Neuron (in vitro differentiated cells): ENCODE measurements at regions not wholly inside any gene's neighbourhood (a gene's known extent, or its start where the extent isn't known, plus 50 kb on each side); places are given as distances from the start of the nearest gene placed in this dataset.

Experiments used
- H2AFZ ChIP-seq: one replicate; pipeline ENCODE4 v1.6.1; 2013; ENCODE audit warnings: low read depth, mild to moderate bottlenecking, inconsistent platforms, low read length, moderate library complexity
- H3K27me3 ChIP-seq: one replicate; pipeline ENCODE4 v1.6.1; 2013; ENCODE audit warnings: low read length; ENCODE audit not compliant: insufficient read depth
- H3K36me3 ChIP-seq: one replicate; pipeline ENCODE4 v1.6.1; 2013; ENCODE audit warnings: low read length; ENCODE audit not compliant: insufficient read depth
- H3K4me1 ChIP-seq: one replicate; pipeline ENCODE4 v1.6.1; 2013; ENCODE audit warnings: low read length; ENCODE audit not compliant: insufficient read depth
- H3K4me3 ChIP-seq: 2 replicates; pipeline ENCODE4 v1.5.1; 2013; ENCODE audit warnings: mild to moderate bottlenecking, low read length, moderate library complexity
- H3K9me3 ChIP-seq: one replicate; pipeline ENCODE4 v1.6.1; 2013; ENCODE audit warnings: low read length

- Histone ChIP-seq H3K4me3 (no peak overlapping the region), H3K36me3 (no peaks in the 10 kb centered on the region), H2AFZ (no peak overlapping the region), H3K9me3 (no peaks in the 10 kb centered on the region), H3K27me3 (no peaks in the 10 kb centered on the region), H3K4me1 (no peaks in the 10 kb centered on the region)
These were observed 1001.9 kb upstream of the CDH10 start for GRCh38 chr5:25646421-25647341.

DNA sequence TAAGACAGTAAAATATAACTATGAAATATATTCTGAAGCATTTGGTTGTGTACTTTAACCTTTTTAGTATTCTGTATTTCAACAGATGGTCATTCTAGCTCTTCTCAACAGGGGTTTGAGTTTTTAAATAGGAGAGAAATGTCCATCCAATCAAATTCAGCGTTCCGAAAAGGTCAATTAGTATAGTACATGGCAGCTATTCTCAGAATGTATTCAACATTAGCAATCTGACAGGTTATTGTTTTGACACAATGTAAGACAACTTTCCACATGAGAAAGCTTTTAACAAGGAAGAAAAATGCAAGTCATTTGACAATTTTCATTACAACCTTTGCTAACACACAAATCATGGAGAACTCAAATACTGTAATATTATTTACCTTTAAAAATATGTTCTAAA lies 996.3 kb upstream of the CDH10 start:
- H3K4me1 ChIP-seq = peaks cover 6% of the 10 kb centered on the region
- H3K27me3 ChIP-seq = no peaks in the 10 kb centered on the region

GRCh38 chr5:25619273-25619672 lies 974.5 kb upstream of the CDH10 start:
- Histone ChIP-seq H3K4me3 (no peak overlapping the region), H3K9me3 (no peaks in the 10 kb centered on the region), H3K4me1 (peaks cover 2% of the 10 kb centered on the region), H3K36me3 (no peaks in the 10 kb centered on the region), H2AFZ (no peak overlapping the region), H3K27me3 (no peaks in the 10 kb centered on the region)

More for the DNA sequence above, 996.3 kb upstream of the CDH10 start:
- Histone ChIP-seq H2AFZ (no peak overlapping the region), H3K4me3 (no peak overlapping the region), H3K9me3 (no peaks in the 10 kb centered on the region), H3K36me3 (no peaks in the 10 kb centered on the region)

GRCh38 chr5:25618821-25619220 lies 974.0 kb upstream of the CDH10 start:
- Histone ChIP-seq H3K36me3 (no peaks in the 10 kb centered on the region), H3K9me3 (no peaks in the 10 kb centered on the region), H3K4me3 (no peak overlapping the region), H2AFZ (no peak overlapping the region), H3K27me3 (no peaks in the 10 kb centered on the region), H3K4me1 (peaks cover 2% of the 10 kb centered on the region)

DNA sequence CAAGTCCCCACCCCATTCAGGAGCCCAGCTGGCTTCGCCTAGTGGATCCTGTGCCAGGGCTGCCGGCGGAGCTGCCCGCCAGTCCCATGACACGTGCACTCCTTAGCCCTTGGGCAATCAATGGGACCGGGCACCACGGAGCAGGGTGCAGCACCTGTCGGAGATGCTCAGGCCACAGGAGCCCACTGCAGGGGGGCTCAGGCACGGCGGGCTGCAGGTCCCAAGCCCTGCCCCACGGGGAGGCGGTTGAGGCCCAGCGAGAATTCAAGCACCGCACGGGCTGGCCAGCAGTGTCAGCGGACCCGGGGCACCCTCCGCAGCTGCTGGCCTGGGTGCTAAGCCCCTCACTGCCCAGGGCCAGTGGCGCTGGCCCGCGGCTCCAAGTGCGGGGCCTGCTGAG lies 969.7 kb upstream of the CDH10 start:
- Histone ChIP-seq H3K9me3 (no peaks in the 10 kb centered on the region), H3K4me1 (peaks cover 2% of the 10 kb centered on the region)

DNA sequence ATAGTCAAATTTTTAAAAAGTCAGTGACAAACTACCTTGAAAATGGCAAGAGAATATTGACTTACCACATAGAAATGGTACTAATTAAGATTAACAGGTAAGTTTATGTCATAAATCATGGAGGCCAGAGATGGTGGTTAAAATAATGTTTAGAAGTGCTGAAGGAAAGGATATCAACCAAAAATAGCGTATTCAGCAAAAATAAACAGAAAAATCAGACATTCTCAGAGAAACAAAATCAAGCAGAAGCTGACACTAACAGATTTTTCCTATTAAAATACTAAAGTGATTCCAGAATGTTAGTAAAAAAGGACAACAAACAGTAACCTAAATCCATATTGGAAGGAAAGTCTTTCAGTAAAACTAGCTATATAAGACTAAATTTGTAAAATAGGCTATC lies 959.9 kb upstream of the CDH10 start:
- Histone ChIP-seq H3K36me3 (no peaks in the 10 kb centered on the region), H3K4me1 (no peaks in the 10 kb centered on the region), H3K4me3 (no peak overlapping the region), H2AFZ (no peak overlapping the region), H3K9me3 (no peaks in the 10 kb centered on the region), H3K27me3 (no peaks in the 10 kb centered on the region)

More for the DNA sequence above, 969.7 kb upstream of the CDH10 start:
- Histone ChIP-seq H3K4me3 (no peak overlapping the region), H3K36me3 (no peaks in the 10 kb centered on the region), H2AFZ (no peak overlapping the region), H3K27me3 (no peaks in the 10 kb centered on the region)

GRCh38 chr5:25579111-25579510 lies 934.3 kb upstream of the CDH10 start:
- H3K36me3 ChIP-seq = no peaks in the 10 kb centered on the region
- peaks cover 2% of the 10 kb centered on the region for H3K4me1 ChIP-seq
- H3K4me3 ChIP-seq = no peak overlapping the region
- H3K27me3 ChIP-seq = no peaks in the 10 kb centered on the region
- H2AFZ ChIP-seq = no peak overlapping the region
- no peaks in the 10 kb centered on the region for H3K9me3 ChIP-seq

GRCh38 chr5:25573691-25574090 lies 928.9 kb upstream of the CDH10 start:
- Histone ChIP-seq H3K4me1 (peaks cover 2% of the 10 kb centered on the region), H3K36me3 (no peaks in the 10 kb centered on the region), H3K27me3 (no peaks in the 10 kb centered on the region), H3K9me3 (no peaks in the 10 kb centered on the region), H2AFZ (no peak overlapping the region), H3K4me3 (no peak overlapping the region)

DNA sequence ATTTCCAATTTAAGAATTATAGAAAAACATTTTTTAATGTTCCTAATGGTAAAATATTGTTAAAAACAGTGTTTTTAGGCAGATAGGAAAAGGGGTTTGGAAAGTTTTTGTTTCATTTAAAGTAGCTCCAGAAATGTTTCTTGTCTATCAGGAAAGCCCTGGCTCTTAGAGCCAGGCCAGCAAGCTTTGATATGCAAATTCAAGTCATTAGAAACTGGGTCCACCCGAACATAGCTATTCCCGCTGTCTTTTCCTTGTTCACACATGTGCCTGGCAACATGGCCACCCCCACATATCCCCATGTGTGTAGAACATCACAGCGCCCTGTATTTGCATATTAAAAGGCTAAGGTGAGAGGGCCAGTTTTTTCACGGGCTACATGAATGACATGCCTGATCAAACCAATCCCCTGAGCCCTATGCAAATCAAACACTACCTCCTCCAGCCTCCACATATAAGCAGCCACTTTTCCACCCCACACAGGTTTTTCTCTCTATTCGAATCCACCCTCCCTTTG lies 925.3 kb upstream of the CDH10 start:
- Histone ChIP-seq H3K27me3 (no peaks in the 10 kb centered on the region), H3K4me1 (peaks cover 2% of the 10 kb centered on the region), H2AFZ (no peak overlapping the region), H3K36me3 (no peaks in the 10 kb centered on the region), H3K4me3 (no peak overlapping the region), H3K9me3 (no peaks in the 10 kb centered on the region)

DNA sequence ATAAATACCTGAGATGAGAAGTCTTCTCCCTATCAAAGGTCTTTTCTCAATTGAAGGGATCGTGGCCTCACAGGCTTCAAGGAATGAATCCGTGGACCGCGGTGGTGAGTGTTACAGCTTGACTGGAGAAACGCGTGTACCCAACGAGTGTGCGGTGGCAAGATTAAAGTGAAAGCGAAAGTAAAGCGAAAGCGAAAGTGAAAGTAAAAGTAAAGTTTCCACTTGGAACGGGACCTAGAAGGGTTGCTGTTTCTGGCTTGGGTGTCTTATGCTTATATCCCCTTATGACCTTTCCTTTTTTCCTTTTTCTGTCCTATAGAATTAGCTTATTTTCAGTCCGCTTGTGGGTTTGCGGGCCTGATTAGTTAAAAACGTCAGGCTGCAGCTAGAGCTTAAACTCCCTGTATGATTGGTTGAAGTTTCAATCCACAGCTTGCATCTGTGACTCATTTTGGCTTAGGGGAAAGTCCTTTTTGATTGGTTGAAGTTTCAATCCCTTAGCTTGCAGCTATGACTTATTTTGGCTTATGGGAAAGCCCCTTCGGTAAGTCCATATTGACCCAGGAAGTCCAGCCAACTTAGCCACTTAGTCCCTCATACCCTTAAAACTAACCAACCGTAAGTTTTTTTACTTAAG lies 924.3 kb upstream of the CDH10 start:
- H3K36me3 ChIP-seq = no peaks in the 10 kb centered on the region
- H3K27me3 ChIP-seq = no peaks in the 10 kb centered on the region
- H3K9me3 ChIP-seq = no peaks in the 10 kb centered on the region
- no peak overlapping the region for H2AFZ ChIP-seq
- H3K4me3 ChIP-seq = no peak overlapping the region
- H3K4me1 ChIP-seq = peaks cover 2% of the 10 kb centered on the region

DNA sequence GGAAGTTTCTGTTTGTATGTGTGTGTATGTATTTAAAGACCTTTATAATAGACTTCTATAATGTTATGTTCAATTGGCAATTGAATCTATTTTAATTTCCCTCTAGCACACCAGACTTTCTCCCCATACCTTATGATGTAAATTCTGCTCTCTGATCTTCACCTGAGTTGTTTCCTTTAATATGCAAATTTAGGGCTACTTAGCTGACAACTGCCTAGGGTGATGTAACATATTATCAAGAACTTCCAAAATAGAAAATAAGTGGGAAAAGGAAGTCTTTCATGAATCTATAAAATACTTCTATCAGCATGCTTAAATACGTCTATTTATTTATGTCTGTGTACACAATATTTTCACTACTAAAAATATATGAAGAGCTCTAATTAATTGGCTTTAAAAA lies 923.5 kb upstream of the CDH10 start:
- H3K4me1 ChIP-seq = peaks cover 2% of the 10 kb centered on the region
- H3K27me3 ChIP-seq = no peaks in the 10 kb centered on the region
- H2AFZ ChIP-seq = no peak overlapping the region
- H3K9me3 ChIP-seq = no peaks in the 10 kb centered on the region
- no peaks in the 10 kb centered on the region for H3K36me3 ChIP-seq
- no peak overlapping the region for H3K4me3 ChIP-seq

DNA sequence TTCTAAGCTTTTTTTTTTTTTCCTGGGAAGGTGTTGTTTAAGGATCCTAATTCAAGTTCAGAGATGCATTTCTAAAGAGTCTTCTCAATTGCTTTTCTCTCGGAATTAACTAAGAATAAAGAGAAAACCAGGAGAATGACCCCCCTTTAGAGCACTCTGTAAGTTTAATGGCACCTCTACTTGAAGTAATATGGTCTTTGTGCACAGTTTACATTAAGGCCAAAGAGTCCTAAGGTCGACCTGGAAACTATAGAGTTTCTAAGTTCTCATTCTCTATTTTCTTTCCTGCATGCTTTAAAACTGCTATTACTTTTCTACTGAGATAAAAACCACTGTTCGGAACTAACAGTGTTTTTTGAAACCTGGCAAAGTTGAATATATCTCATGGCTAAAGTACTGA lies 923.1 kb upstream of the CDH10 start:
- no peak overlapping the region for H3K4me3 ChIP-seq
- H2AFZ ChIP-seq = no peak overlapping the region
- no peaks in the 10 kb centered on the region for H3K27me3 ChIP-seq
- H3K4me1 ChIP-seq = peaks cover 2% of the 10 kb centered on the region
- no peaks in the 10 kb centered on the region for H3K36me3 ChIP-seq
- H3K9me3 ChIP-seq = no peaks in the 10 kb centered on the region

DNA sequence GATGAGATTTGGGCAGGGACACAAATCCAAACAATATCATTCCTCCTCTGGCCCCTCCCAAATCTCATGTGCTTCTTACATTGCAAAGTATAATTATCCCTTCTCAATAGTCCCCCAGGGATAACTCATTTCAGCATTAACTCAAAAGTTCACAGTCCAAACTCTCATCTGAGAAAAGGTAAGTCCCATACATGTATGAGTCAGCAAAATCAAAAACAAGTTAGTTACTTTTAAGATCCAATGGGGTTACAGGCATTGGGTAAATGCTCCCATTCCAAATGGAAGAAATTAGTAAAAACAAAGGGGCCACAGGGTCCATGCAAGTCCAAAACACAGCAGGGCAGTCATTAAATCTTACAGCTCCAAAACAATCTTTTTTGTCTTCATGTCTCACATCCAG lies 917.9 kb upstream of the CDH10 start:
- H2AFZ ChIP-seq = no peak overlapping the region

More for the DNA sequence above, 917.9 kb upstream of the CDH10 start:
- Histone ChIP-seq H3K4me3 (no peak overlapping the region), H3K4me1 (no peaks in the 10 kb centered on the region), H3K27me3 (no peaks in the 10 kb centered on the region), H3K36me3 (no peaks in the 10 kb centered on the region), H3K9me3 (no peaks in the 10 kb centered on the region)
